K562 (cell line): ENCODE measurements at regions not wholly inside any gene's neighbourhood (a gene's known extent, or its start where the extent isn't known, plus 50 kb on each side); places are given as distances from the start of the nearest gene placed in this dataset.

Experiments used
- ATAC-seq: fragments of 200-7000 bp; cut with Tn5 transposase; 3 replicates; pipeline ENCODE4 v1.9.1; 2020; ENCODE audit warnings: moderate library complexity
- BruUV-seq: library from RNA; stranded (reverse); fragments of 400-500 nt; replicated peaks from 2 replicates; lab custom pipeline; 2021; lab: Mats Ljungman, UMichigan
- CTCF ChIA-PET: fragments of 300-600 bp; formaldehyde crosslinking; extraction: SDS; loops from one replicate; lab custom pipeline; 2021; ENCODE audit warnings: low intra/inter-chr PET ratio; lab: Yijun Ruan, JAX
- POLR2A ChIA-PET: fragments of 300-600, 350-650 bp; sonication (Branson Sonifier 250); formaldehyde crosslinking; extraction: SDS; loops from one replicate; lab custom pipeline; 2021; ENCODE audit warnings: antibody characterized with exemption, inconsistent platforms; lab: Yijun Ruan, JAX
- DNase-seq, 4 experiments: peaks; one replicate each; pipeline versions ENCODE4 v3.0.0 to v3.0.0-alpha.2; 2011 to 2018; ENCODE audit warnings: low spot score in 3 of 4, mixed read lengths in 3 of 4; ENCODE audit errors: extremely low read depth in 1 of 4
- FAIRE-seq: peaks from 2 replicates; lab custom pipeline; 2011; peaks lifted over from hg19 to GRCh38; lab: Jason Lieb, UNC
- H2AFZ ChIP-seq: 2 replicates; pipeline ENCODE4 v1.6.0; 2011; ENCODE audit warnings: low read depth, low read length, control low read depth, inconsistent platforms
- H3K27ac ChIP-seq: fragments of 200-600 bp; 3 replicates; pipeline ENCODE4 v1.8.0; 2011; ENCODE audit warnings: low read depth, mild to moderate bottlenecking, control low read depth, inconsistent platforms, low read length, moderate library complexity, mixed read lengths; ENCODE audit errors: extremely low read depth
- H3K27me3 ChIP-seq, 2 experiments: fragments of 300-600 bp in 1 of 2; 2 replicates in 1 of 2; 3 replicates in 1 of 2; pipeline versions ENCODE4 v1.6.0 to v1.8.0; 2011; ENCODE audit warnings: inconsistent platforms in 2 of 2, low read length in 2 of 2, mild to moderate bottlenecking in 1 of 2, mixed read lengths in 1 of 2, moderate library complexity in 1 of 2; ENCODE audit not compliant: control insufficient read depth in 2 of 2, insufficient read depth in 2 of 2
- H3K36me3 ChIP-seq: fragments of 300-600 bp; 3 replicates; pipeline ENCODE4 v1.8.0; 2011; ENCODE audit warnings: mild to moderate bottlenecking, low read length, inconsistent platforms; ENCODE audit not compliant: control insufficient read depth, insufficient read depth
- H3K4me1 ChIP-seq, 2 experiments: fragments of 200-600 bp in 1 of 2; replicated peaks in 1 of 2; 2 replicates in 1 of 2; 3 replicates in 1 of 2; pipeline versions ENCODE4 v1.5.1 to v1.8.0; 2011; ENCODE audit warnings: inconsistent platforms in 2 of 2, low read length in 2 of 2, mild to moderate bottlenecking in 1 of 2, mixed read lengths in 1 of 2, moderate library complexity in 1 of 2; ENCODE audit not compliant: control insufficient read depth in 2 of 2, insufficient read depth in 2 of 2
- H3K4me2 ChIP-seq: 2 replicates; pipeline ENCODE4 v1.6.1; 2011; ENCODE audit warnings: low read length, control low read depth, inconsistent platforms, mixed read lengths; ENCODE audit not compliant: insufficient read depth
- H3K4me3 ChIP-seq: fragments of 200-600 bp; sonication (generic), shearing (Covaris generic); 2 replicates; pipeline ENCODE4 v1.5.1; 2016; ENCODE audit warnings: control low read depth, inconsistent platforms
- H3K79me2 ChIP-seq: fragments of 200-600 bp; 3 replicates; pipeline ENCODE4 v1.8.0; 2011; ENCODE audit warnings: low read length, inconsistent platforms; ENCODE audit not compliant: control insufficient read depth, insufficient read depth
- H3K9ac ChIP-seq, 2 experiments: 2 replicates each; pipeline versions ENCODE4 v1.6.0 to v1.6.1; 2011; ENCODE audit warnings: low read depth in 2 of 2, low read length in 2 of 2, control low read depth in 1 of 2, inconsistent platforms in 1 of 2, mild to moderate bottlenecking in 1 of 2, mixed read lengths in 1 of 2; ENCODE audit not compliant: insufficient read depth in 1 of 2
- H3K9me1 ChIP-seq: one replicate; pipeline ENCODE4 v1.6.0; 2011; ENCODE audit warnings: inconsistent platforms, mild to moderate bottlenecking, low read length, moderate library complexity; ENCODE audit not compliant: control insufficient read depth, insufficient read depth
- H3K9me3 ChIP-seq: replicated peaks from 2 replicates; pipeline ENCODE4 v1.5.1; 2011; ENCODE audit warnings: low read depth, low read length, inconsistent platforms; ENCODE audit not compliant: control insufficient read depth, insufficient read depth
- H4K20me1 ChIP-seq: replicated peaks from 2 replicates; pipeline ENCODE4 v1.6.1; 2011; ENCODE audit warnings: low read length, inconsistent platforms, mixed read lengths; ENCODE audit not compliant: control insufficient read depth, insufficient read depth
- BRCA1 ChIP-seq, 2 experiments: fragments of 450-650 bp in 1 of 2; sonication (generic) in 1 of 2; formaldehyde crosslinking in 1 of 2; IDR thresholded peaks; 2 replicates each; pipeline versions ENCODE4 v1.5.0 to v1.6.1; 2017 to 2020; ENCODE audit warnings: mild to moderate bottlenecking in 1 of 2, missing genetic modification reagents in 1 of 2
- CCNT2 ChIP-seq: IDR thresholded peaks from 2 replicates; pipeline ENCODE4 v1.6.1; 2011; ENCODE audit warnings: borderline replicate concordance, low read depth, mild to moderate bottlenecking, moderate library complexity, mixed read lengths, low read length; ENCODE audit not compliant: insufficient read length; ENCODE audit errors: extremely low read depth
- CREB5 ChIP-seq: fragments of 250-450 bp; sonication (Bioruptor Pico); IDR thresholded peaks from 2 replicates; pipeline ENCODE4 v1.5.0; 2020; ENCODE audit warnings: mild to moderate bottlenecking
- DNMT1 ChIP-seq: fragments of 450-650 bp; IDR thresholded peaks from 2 replicates; pipeline ENCODE4 v1.6.1; 2016; ENCODE audit warnings: antibody characterized with exemption, mild to moderate bottlenecking
- ETV6 ChIP-seq, 3 experiments: fragments of 150-350 bp in 1 of 3; sonication (generic) in 1 of 3; formaldehyde crosslinking in 1 of 3; IDR thresholded peaks; 2 replicates each; pipeline versions ENCODE4 v1.6.1 to v1.8.0; 2014 to 2022; ENCODE audit warnings: borderline replicate concordance in 2 of 3, low read depth in 2 of 3, antibody characterized with exemption in 1 of 3, low read length in 1 of 3, mild to moderate bottlenecking in 1 of 3, missing genetic modification reagents in 1 of 3
- HNRNPK ChIP-seq: fragments of 200-400 bp; formaldehyde crosslinking; IDR thresholded peaks from one replicate; pipeline ENCODE4 v1.6.1; 2018; ENCODE audit warnings: mild to moderate bottlenecking, low read depth, low read length; ENCODE audit not compliant: poor library complexity, severe bottlenecking
- L3MBTL2 ChIP-seq: fragments of 450-650 bp; IDR thresholded peaks from 2 replicates; pipeline ENCODE4 v1.6.1; 2016; ENCODE audit warnings: mild to moderate bottlenecking, moderate library complexity
- MTA1 ChIP-seq: fragments of 450-650 bp; IDR thresholded peaks from 2 replicates; pipeline ENCODE4 v1.6.1; 2017; ENCODE audit warnings: borderline replicate concordance
- POLR3A ChIP-seq: IDR thresholded peaks from 2 replicates; pipeline ENCODE4 v1.6.1; 2011; ENCODE audit warnings: borderline replicate concordance, mild to moderate bottlenecking, moderate library complexity; ENCODE audit not compliant: insufficient read length, insufficient read depth; ENCODE audit errors: extremely low read depth
- SP1 ChIP-seq: sonication (generic); formaldehyde crosslinking; IDR thresholded peaks from 2 replicates; pipeline ENCODE4 v1.8.1; 2022; ENCODE audit warnings: mild to moderate bottlenecking, missing genetic modification reagents
- ZNF140 ChIP-seq: fragments of 250-450 bp; sonication (Bioruptor Pico); IDR thresholded peaks from 2 replicates; pipeline ENCODE4 v1.8.0; 2021; ENCODE audit warnings: moderate library complexity, mild to moderate bottlenecking, inconsistent platforms
- ZNF384 ChIP-seq: IDR thresholded peaks from 2 replicates; pipeline ENCODE4 v1.6.1; 2012; ENCODE audit warnings: low read depth, low read length, improper control_type of control experiment
- ZNF431 ChIP-seq: sonication (generic); formaldehyde crosslinking; IDR thresholded peaks from 2 replicates; pipeline ENCODE4 v1.8.0; 2022; ENCODE audit warnings: mild to moderate bottlenecking, missing genetic modification reagents
- ZNF778 ChIP-seq: fragments of 450-650 bp; formaldehyde crosslinking; IDR thresholded peaks from 2 replicates; pipeline ENCODE4 v1.4.0; 2020; ENCODE audit warnings: mild to moderate bottlenecking, moderate library complexity
- WGBS: fragments of 100-300 bp; shearing (Covaris generic); methylation state at CpG from one replicate; pipeline ENCODE4 v1.1.6; 2016; ENCODE audit warnings: low coverage, mixed read lengths; ENCODE audit not compliant: insufficient coverage; ENCODE audit errors: missing lambda C conversion rate; 5-methylcytosine and 5-hydroxymethylcytosine counted together
- in situ Hi-C: fragments of 300-500 bp; cut with MboI; formaldehyde crosslinking; loops from 4 replicates; pipeline ENCODE4 v1.15.0; 2018; ENCODE audit warnings: inconsistent platforms, mixed read lengths
- intact Hi-C: fragments of 100-400 bp; cut with micrococcal nuclease; formaldehyde crosslinking; loops from 2 replicates; pipeline ENCODE4 v1.14.2; 2022

DNA sequence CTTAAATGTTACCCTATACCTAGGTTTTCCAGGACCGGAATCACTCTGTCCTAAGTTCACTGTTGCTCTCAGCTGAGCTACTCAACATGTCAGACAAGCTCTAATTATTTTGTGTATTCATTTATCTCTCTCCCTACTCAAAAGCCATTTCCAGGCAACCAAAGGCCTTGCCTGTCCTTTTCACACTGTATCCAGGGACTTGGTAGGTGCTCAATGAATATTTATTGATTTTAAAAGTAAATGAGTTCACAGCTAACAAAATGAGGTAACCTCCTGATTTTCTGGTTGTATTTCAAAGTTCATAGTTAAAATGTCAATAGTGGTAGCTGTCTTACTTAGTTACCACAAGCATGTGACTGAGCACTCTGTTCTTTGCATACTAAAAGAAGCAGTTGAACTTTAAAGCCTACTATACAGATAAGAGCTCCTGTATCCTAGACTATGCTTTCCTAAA lies 522.2 kb downstream of the ACTL7B start:
- Histone ChIP-seq H3K27me3 (no peaks in the 10 kb centered on the region), H3K9me3 (no peaks in the 10 kb centered on the region; the same call in 1 of the 2 replicates), H3K4me1 (no peaks in the 10 kb centered on the region), H3K9me1 (no peaks in the 10 kb centered on the region), H2AFZ (no peak overlapping the region), H4K20me1 (no peaks in the 10 kb centered on the region), H3K9ac (no peak overlapping the region)
- no TSS peak for BruUV-seq
- intact Hi-C loops (no loop called here), in situ Hi-C loops (no loop called here)
- FAIRE-seq (no peak), DNase-seq (no peak), ATAC-seq (no peak)
- 0% methylated on average over 1 of the region's 1 CpG for WGBS
- ChIA-PET POLR2A (no interaction called here), CTCF (no interaction called here)
- no peak for TF ChIP-seq CCNT2
- no peak for TF ChIP-seq DNMT1
- TF ChIP-seq CREB5 = no peak
- TF ChIP-seq ZNF384 = no peak
- TF ChIP-seq MTA1 = no peak
- TF ChIP-seq BRCA1 (IDR thresholded peaks at IDR 0.05) = no peak
- TF ChIP-seq BRCA1 (CRISPR knock-in tag; IDR thresholded peaks at IDR 0.05) = no peak
- no peak for TF ChIP-seq ETV6 (IDR thresholded peaks at IDR 0.05; ENCODE audit: borderline replicate concordance in 1 of 2, low read depth in 2 of 2, low read length in 1 of 2)
- TF ChIP-seq ETV6 (CRISPR knock-in tag; IDR thresholded peaks at IDR 0.05; ENCODE audit: borderline replicate concordance) = no peak
- no peak for TF ChIP-seq ZNF431 (CRISPR knock-in tag)
- TF ChIP-seq ZNF778 (CRISPR knock-in tag) = no peak
- TF ChIP-seq L3MBTL2 = no peak
- no peak for TF ChIP-seq POLR3A
- TF ChIP-seq ZNF140 = no peak
- TF ChIP-seq SP1 (CRISPR knock-in tag) = no peak
- TF ChIP-seq HNRNPK = no peak
- TF ChIP-seq, all 486 proteins: peak for 0
- Histone ChIP-seq H3K36me3 (no peaks in the 10 kb centered on the region), H3K27ac (no peak overlapping the region), H3K79me2 (no peaks in the 10 kb centered on the region), H3K4me3 (no peak overlapping the region), H3K4me2 (no peak overlapping the region)
